ENCODE measurements at regions not wholly inside any gene's neighbourhood (a gene's known extent, or its start where the extent isn't known, plus 50 kb on each side); places are given as distances from the start of the nearest gene placed in this dataset.

- no peak for TF ChIP-seq POLR2AphosphoS5 (IDR thresholded peaks at IDR 0.05)
- no peak for TF ChIP-seq POLR2A (IDR thresholded peaks at IDR 0.05)
- TF ChIP-seq EP300 (IDR thresholded peaks at IDR 0.05): no peak
Observed at GRCh38 chr11:111172321-111172862, 73.1 kb upstream of the POU2AF2 start.

All from suprapubic skin (tissue), 4 donors.